NT2/D1 (cell line): ENCODE measurements at regions not wholly inside any gene's neighbourhood (a gene's known extent, or its start where the extent isn't known, plus 50 kb on each side); places are given as distances from the start of the nearest gene placed in this dataset.

ENCODE experiments used
- SUZ12 ChIP-seq: IDR thresholded peaks from 2 replicates; pipeline ENCODE4 v1.6.1; 2011; ENCODE audit not compliant: insufficient read length, insufficient read depth; ENCODE audit errors: extremely low read depth
- YY1 ChIP-seq: IDR thresholded peaks from 2 replicates; pipeline ENCODE4 v1.6.1; 2011; ENCODE audit not compliant: insufficient read length, insufficient read depth

- no peak for TF ChIP-seq SUZ12
- TF ChIP-seq YY1, result no peak
Measured at GRCh38 chrX:10047133-10047532, 80.0 kb downstream of the CLDN34 start.
